SU-DHL-6 (cell line): ENCODE measurements at regions not wholly inside any gene's neighbourhood (a gene's known extent, or its start where the extent isn't known, plus 50 kb on each side); places are given as distances from the start of the nearest gene placed in this dataset.

ENCODE experiments used
- H2AFZ ChIP-seq: fragments of 200-600 bp; sonication (generic); 2 replicates; pipeline ENCODE4 v1.6.1; 2014; ENCODE audit warnings: low read depth, mild to moderate bottlenecking, moderate library complexity, mixed read lengths, antibody characterized with exemption, low read length; ENCODE audit not compliant: severe bottlenecking
- H3F3A ChIP-seq: fragments of 200-600 bp; shearing (Covaris generic); 2 replicates; pipeline ENCODE4 v1.6.0; 2016; ENCODE audit warnings: antibody characterized with exemption, mild to moderate bottlenecking; ENCODE audit not compliant: insufficient read depth
- H3K27ac ChIP-seq: fragments of 200-600 bp; sonication (generic); 2 replicates; pipeline ENCODE4 v1.5.1; 2016; ENCODE audit warnings: low read depth, mild to moderate bottlenecking, low read length, moderate library complexity, mixed read lengths
- H3K27me3 ChIP-seq: fragments of 200-600 bp; sonication (generic), shearing (Covaris generic); 2 replicates; pipeline ENCODE4 v1.6.0; 2014; ENCODE audit warnings: mild to moderate bottlenecking, low read length
- H3K36me3 ChIP-seq: fragments of 200-600 bp; sonication (generic); 2 replicates; pipeline ENCODE4 v1.6.1; 2014; ENCODE audit warnings: mild to moderate bottlenecking, low read length, mixed read lengths
- H3K4me2 ChIP-seq: fragments of 300-600, 200-600 bp; shearing (Covaris generic), sonication (generic); 2 replicates; pipeline ENCODE4 v1.6.0; 2014; ENCODE audit warnings: low read length, low read depth, mild to moderate bottlenecking; ENCODE audit not compliant: poor library complexity, severe bottlenecking
- H3K4me3 ChIP-seq: fragments of 200-600 bp; sonication (generic); 2 replicates; pipeline ENCODE4 v1.5.1; 2014; ENCODE audit warnings: antibody characterized with exemption, low read length, mild to moderate bottlenecking, mixed read lengths; ENCODE audit not compliant: insufficient read depth, poor library complexity, severe bottlenecking
- H3K79me2 ChIP-seq: fragments of 200-600 bp; sonication (generic); 2 replicates; pipeline ENCODE4 v1.6.1; 2014; ENCODE audit warnings: mild to moderate bottlenecking, low read length, moderate library complexity; ENCODE audit not compliant: insufficient read depth
- H3K9ac ChIP-seq: fragments of 200-600 bp; sonication (generic); 2 replicates; pipeline ENCODE4 v1.7.0; 2014; ENCODE audit warnings: mild to moderate bottlenecking, low read length
- H3K9me2 ChIP-seq: fragments of 200-600 bp; sonication (generic); replicated peaks from 2 replicates; pipeline ENCODE4 v1.6.1; 2014; ENCODE audit warnings: low read length; ENCODE audit not compliant: insufficient read depth
- H3K9me3 ChIP-seq: fragments of 200-600 bp; sonication (generic); 2 replicates; pipeline ENCODE4 v1.6.1; 2014; ENCODE audit warnings: low read length, mixed read lengths; ENCODE audit not compliant: insufficient read depth
- H4K20me1 ChIP-seq: fragments of 200-600 bp; sonication (generic); 2 replicates; pipeline ENCODE4 v1.6.1; 2014; ENCODE audit warnings: low read depth, mild to moderate bottlenecking, antibody characterized with exemption, low read length, moderate library complexity, mixed read lengths
- CTCF ChIP-seq: fragments of 200-600 bp; sonication (generic); IDR thresholded peaks from one replicate; pipeline ENCODE4 v1.5.1; 2017; ENCODE audit warnings: antibody characterized with exemption, mild to moderate bottlenecking, low read length, moderate library complexity; ENCODE audit not compliant: insufficient read depth, poor library complexity, severe bottlenecking
- EZH2phosphoT487 ChIP-seq: fragments of 200-600 bp; sonication (generic), shearing (Covaris generic); conservative IDR thresholded peaks from 2 replicates; pipeline ENCODE4 v1.6.1; 2018; ENCODE audit warnings: mild to moderate bottlenecking, antibody characterized with exemption, low read length, moderate library complexity, mixed read lengths

GRCh38 chr15:94168250-94168649 lies 63.1 kb upstream of the MCTP2 start:
- TF ChIP-seq EZH2phosphoT487, result no peak
- TF ChIP-seq CTCF, result peak; percentile 69
- no peak overlapping the region for H3K27ac ChIP-seq
- H3K27me3 ChIP-seq, result no peaks in the 10 kb centered on the region
- no peak overlapping the region for H2AFZ ChIP-seq
- H3K9me3 ChIP-seq, result peaks cover 4% of the 10 kb centered on the region; the same call in 1 of the 2 replicates
- no peaks in the 10 kb centered on the region for H3K36me3 ChIP-seq
- H4K20me1 ChIP-seq, result no peaks in the 10 kb centered on the region
- H3K9ac ChIP-seq, result no peak overlapping the region
- H3K4me2 ChIP-seq, result no peak overlapping the region
- no peaks in the 10 kb centered on the region for H3F3A ChIP-seq
- H3K9me2 ChIP-seq, result no peaks in the 10 kb centered on the region
- no peak overlapping the region for H3K4me3 ChIP-seq
- H3K79me2 ChIP-seq, result no peaks in the 10 kb centered on the region

GRCh38 chr15:94164971-94165370 lies 66.4 kb upstream of the MCTP2 start:
- Histone ChIP-seq H3K79me2 (no peaks in the 10 kb centered on the region), H3K4me2 (no peak overlapping the region), H4K20me1 (no peaks in the 10 kb centered on the region), H2AFZ (no peak overlapping the region), H3K4me3 (no peak overlapping the region), H3K9ac (no peak overlapping the region), H3K27me3 (no peaks in the 10 kb centered on the region), H3K9me3 (no peaks in the 10 kb centered on the region), H3K9me2 (no peaks in the 10 kb centered on the region), H3K27ac (no peak overlapping the region), H3K36me3 (no peaks in the 10 kb centered on the region), H3F3A (no peaks in the 10 kb centered on the region)
- no peak for TF ChIP-seq CTCF
- TF ChIP-seq EZH2phosphoT487, result no peak

- Histone ChIP-seq H3K27ac (no peak overlapping the region), H3K4me2 (no peak overlapping the region), H3K79me2 (no peaks in the 10 kb centered on the region), H3K9me3 (no peaks in the 10 kb centered on the region), H3F3A (no peaks in the 10 kb centered on the region), H3K9ac (no peak overlapping the region), H4K20me1 (no peaks in the 10 kb centered on the region), H3K4me3 (no peak overlapping the region), H2AFZ (no peak overlapping the region), H3K9me2 (no peaks in the 10 kb centered on the region), H3K36me3 (no peaks in the 10 kb centered on the region), H3K27me3 (no peaks in the 10 kb centered on the region)
- TF ChIP-seq EZH2phosphoT487, result no peak
- TF ChIP-seq CTCF, result peak; percentile 69
These were observed 67.1 kb upstream of the MCTP2 start for GRCh38 chr15:94164202-94164807.
